ENCODE measurements at regions not wholly inside any gene's neighbourhood (a gene's known extent, or its start where the extent isn't known, plus 50 kb on each side); places are given as distances from the start of the nearest gene placed in this dataset.
A peak's percentile ranks its signal among the peaks of the same experiment; 100 is the strongest.

DNA sequence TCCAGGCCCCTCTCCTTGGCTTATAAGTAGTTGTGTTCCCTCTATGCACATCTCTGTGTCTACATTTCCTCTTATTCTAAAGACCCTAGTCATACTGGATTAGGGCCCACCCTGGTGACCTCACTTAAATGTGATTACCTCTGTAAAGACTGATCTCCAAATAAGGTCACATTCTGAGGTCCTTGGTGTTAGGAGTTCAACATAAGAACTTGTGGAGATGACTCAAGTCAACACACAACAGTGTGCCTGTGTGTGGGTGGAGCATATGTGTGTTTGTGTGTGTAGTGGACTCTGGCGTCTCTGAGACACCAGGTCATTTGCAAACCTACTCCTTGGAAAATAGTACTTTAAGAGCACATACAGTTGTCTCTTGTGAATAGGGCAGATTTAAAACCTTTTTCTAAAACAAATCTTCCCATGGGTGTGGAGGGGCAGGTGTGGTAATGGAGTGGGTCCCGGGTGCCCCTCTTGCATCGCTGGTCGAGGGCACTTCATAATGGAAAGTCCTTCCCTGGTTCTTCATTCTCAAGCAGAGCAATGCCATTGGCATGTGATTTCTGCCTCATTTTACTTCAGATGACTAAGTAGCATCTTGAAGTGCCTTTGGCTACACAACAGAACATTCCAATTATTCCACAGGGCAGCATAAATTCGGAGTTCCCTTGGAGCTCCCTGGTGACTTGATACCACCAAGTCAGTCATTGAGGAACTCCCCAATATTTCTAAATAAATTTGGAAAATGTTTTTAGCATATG is 84.4 kb downstream of the C9orf152 start:
- peak; percentile 45 for FAIRE-seq
- Histone ChIP-seq H2AFZ (ENCODE audit: low read depth, low read length) (no peak overlapping the region), H3K4me2 (ENCODE audit: low read length) (peak overlapping the region; percentile 29), H3K27me3 (ENCODE audit: insufficient read depth, low read length) (no peaks in the 10 kb centered on the region), H3K4me3 (ENCODE audit: insufficient read depth, low read depth, low read length) (no peak overlapping the region), H3K36me3 (ENCODE audit: insufficient read depth, low read length) (no peaks in the 10 kb centered on the region), H3K4me1 (ENCODE audit: insufficient read depth, low read length) (peaks cover 56% of the 10 kb centered on the region), H3K27ac (ENCODE audit: low read depth, low read length) (peak overlapping the region; percentile 89), H3K9ac (ENCODE audit: low read length) (peak overlapping the region; percentile 11), H3K9me3 (ENCODE audit: insufficient read depth, low read depth, low read length) (no peaks in the 10 kb centered on the region), H3K79me2 (ENCODE audit: insufficient read depth, low read length) (peaks cover 96% of the 10 kb centered on the region), H4K20me1 (ENCODE audit: insufficient read depth, low read length) (peaks cover 75% of the 10 kb centered on the region)
- H3K27me3 Mint-ChIP-seq (ENCODE audit: low read depth, unreplicated experiment): no peaks in the 10 kb centered on the region
- H3K36me3 Mint-ChIP-seq (ENCODE audit: low read depth, unreplicated experiment): peaks cover 5% of the 10 kb centered on the region
- H3K9me3 Mint-ChIP-seq (ENCODE audit: unreplicated experiment): no peaks in the 10 kb centered on the region
- peak overlapping the region; percentile 99 for H3K27ac Mint-ChIP-seq (ENCODE audit: unreplicated experiment)
- TF ChIP-seq EZH2 (IDR thresholded peaks at IDR 0.05; ENCODE audit: insufficient read depth, low read length): no peak
- TF ChIP-seq, protein P1, sequence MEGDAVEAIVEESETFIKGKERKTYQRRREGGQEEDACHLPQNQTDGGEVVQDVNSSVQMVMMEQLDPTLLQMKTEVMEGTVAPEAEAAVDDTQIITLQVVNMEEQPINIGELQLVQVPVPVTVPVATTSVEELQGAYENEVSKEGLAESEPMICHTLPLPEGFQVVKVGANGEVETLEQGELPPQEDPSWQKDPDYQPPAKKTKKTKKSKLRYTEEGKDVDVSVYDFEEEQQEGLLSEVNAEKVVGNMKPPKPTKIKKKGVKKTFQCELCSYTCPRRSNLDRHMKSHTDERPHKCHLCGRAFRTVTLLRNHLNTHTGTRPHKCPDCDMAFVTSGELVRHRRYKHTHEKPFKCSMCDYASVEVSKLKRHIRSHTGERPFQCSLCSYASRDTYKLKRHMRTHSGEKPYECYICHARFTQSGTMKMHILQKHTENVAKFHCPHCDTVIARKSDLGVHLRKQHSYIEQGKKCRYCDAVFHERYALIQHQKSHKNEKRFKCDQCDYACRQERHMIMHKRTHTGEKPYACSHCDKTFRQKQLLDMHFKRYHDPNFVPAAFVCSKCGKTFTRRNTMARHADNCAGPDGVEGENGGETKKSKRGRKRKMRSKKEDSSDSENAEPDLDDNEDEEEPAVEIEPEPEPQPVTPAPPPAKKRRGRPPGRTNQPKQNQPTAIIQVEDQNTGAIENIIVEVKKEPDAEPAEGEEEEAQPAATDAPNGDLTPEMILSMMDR (IDR thresholded peaks at IDR 0.05; ENCODE audit: insufficient read depth, low read depth, low read length): no peak
- peak overlapping the region; percentile 28 for H3K4me3 Mint-ChIP-seq (ENCODE audit: unreplicated experiment)
- DNase-seq (ENCODE audit: low read depth): peak; percentile 89
- H3K4me1 Mint-ChIP-seq (ENCODE audit: low read depth, unreplicated experiment): peaks cover 63% of the 10 kb centered on the region

DNA sequence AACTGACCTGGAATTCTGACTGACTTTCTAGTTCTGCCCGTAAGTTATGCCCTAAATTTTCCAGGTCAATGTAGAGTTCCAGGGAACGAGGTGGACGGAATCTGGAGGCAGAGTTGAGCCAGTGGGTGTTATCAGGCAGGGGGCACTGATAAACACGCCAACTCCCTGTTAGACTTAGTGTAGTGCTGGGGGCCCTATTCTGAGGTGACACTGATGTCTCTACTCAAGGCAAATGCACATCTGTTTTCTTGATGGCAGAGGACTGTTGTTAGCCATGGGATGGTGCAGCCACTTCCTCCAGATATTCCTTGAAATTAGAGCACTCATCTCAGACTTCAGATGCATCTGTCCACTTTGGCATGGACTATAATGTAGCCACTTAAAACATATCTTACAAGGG is 83.5 kb downstream of the C9orf152 start:
- Histone ChIP-seq H3K4me2 (ENCODE audit: low read length) (peak overlapping the region; percentile 69), H3K79me2 (ENCODE audit: insufficient read depth, low read length) (peaks cover 96% of the 10 kb centered on the region), H3K4me1 (ENCODE audit: insufficient read depth, low read length) (peaks cover 65% of the 10 kb centered on the region), H2AFZ (ENCODE audit: low read depth, low read length) (no peak overlapping the region), H3K36me3 (ENCODE audit: insufficient read depth, low read length) (no peaks in the 10 kb centered on the region), H3K4me3 (ENCODE audit: insufficient read depth, low read depth, low read length) (no peak overlapping the region), H3K27ac (ENCODE audit: low read depth, low read length) (peak overlapping the region; percentile 89), H3K27me3 (ENCODE audit: insufficient read depth, low read length) (no peaks in the 10 kb centered on the region), H3K9me3 (ENCODE audit: insufficient read depth, low read depth, low read length) (no peaks in the 10 kb centered on the region), H3K9ac (ENCODE audit: low read length) (peak overlapping the region; percentile 81), H4K20me1 (ENCODE audit: insufficient read depth, low read length) (peaks cover 84% of the 10 kb centered on the region)
- Mint-ChIP-seq H3K4me1 (ENCODE audit: low read depth, unreplicated experiment) (peaks cover 71% of the 10 kb centered on the region), H3K27me3 (ENCODE audit: low read depth, unreplicated experiment) (no peaks in the 10 kb centered on the region), H3K9me3 (ENCODE audit: unreplicated experiment) (no peaks in the 10 kb centered on the region), H3K4me3 (ENCODE audit: unreplicated experiment) (peak overlapping the region; percentile 52), H3K27ac (ENCODE audit: unreplicated experiment) (peak overlapping the region; percentile 99), H3K36me3 (ENCODE audit: low read depth, unreplicated experiment) (peaks cover 5% of the 10 kb centered on the region)
- no peak for TF ChIP-seq EZH2 (IDR thresholded peaks at IDR 0.05; ENCODE audit: insufficient read depth, low read length)
- TF ChIP-seq, protein P1 (IDR thresholded peaks at IDR 0.05; ENCODE audit: insufficient read depth, low read depth, low read length): no peak
- FAIRE-seq: no peak
- no peak for DNase-seq (ENCODE audit: low read depth)

DNA sequence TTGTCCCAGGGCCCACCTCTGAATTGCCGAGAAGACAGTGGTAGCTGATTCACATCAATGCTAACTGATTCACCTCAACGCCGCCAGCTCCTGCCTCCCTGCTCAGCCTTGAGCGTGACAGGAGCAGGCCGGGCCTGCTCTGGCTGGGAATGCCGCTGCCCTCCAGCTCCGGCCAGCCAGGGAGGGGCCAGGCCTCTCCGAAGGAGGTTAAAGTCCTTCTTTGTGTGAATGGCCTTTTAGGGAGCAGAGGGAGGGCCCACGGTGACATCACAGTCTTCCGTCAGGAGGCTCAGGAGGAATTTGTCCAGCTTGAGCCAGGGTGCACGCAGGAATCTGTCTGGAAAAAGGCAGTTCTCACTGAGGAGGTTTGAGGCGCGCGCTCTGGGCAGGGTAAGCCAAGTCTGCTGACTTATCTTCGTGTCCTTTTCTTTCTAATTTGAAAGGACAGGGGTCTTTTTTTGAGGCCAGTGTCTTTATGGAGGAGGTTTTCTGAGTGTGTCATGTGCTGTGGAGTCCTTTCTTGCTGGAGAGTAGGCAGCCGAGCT is 82.7 kb downstream of the C9orf152 start:
- H3K4me3 Mint-ChIP-seq (ENCODE audit: unreplicated experiment): peak overlapping the region; percentile 91
- no peaks in the 10 kb centered on the region for H3K27me3 Mint-ChIP-seq (ENCODE audit: low read depth, unreplicated experiment)
- H3K27me3 ChIP-seq (ENCODE audit: insufficient read depth, low read length): no peaks in the 10 kb centered on the region
- TF ChIP-seq, protein P1 (IDR thresholded peaks at IDR 0.05; ENCODE audit: insufficient read depth, low read depth, low read length): no peak
- no peak for TF ChIP-seq EZH2 (IDR thresholded peaks at IDR 0.05; ENCODE audit: insufficient read depth, low read length)
- H3K9me3 Mint-ChIP-seq (ENCODE audit: unreplicated experiment): no peaks in the 10 kb centered on the region
- H3K27ac Mint-ChIP-seq (ENCODE audit: unreplicated experiment): peak overlapping the region; percentile 99
- H3K9me3 ChIP-seq (ENCODE audit: insufficient read depth, low read depth, low read length): no peaks in the 10 kb centered on the region
- H3K79me2 ChIP-seq (ENCODE audit: insufficient read depth, low read length): peaks cover 96% of the 10 kb centered on the region
- DNase-seq (ENCODE audit: low read depth) (peak; percentile 99), FAIRE-seq (no peak)
- peak overlapping the region; percentile 81 for H3K9ac ChIP-seq (ENCODE audit: low read length)
- no peak overlapping the region for H2AFZ ChIP-seq (ENCODE audit: low read depth, low read length)
- peak overlapping the region; percentile 89 for H3K27ac ChIP-seq (ENCODE audit: low read depth, low read length)
- H3K4me1 Mint-ChIP-seq (ENCODE audit: low read depth, unreplicated experiment): peaks cover 80% of the 10 kb centered on the region
- peak overlapping the region; percentile 69 for H3K4me2 ChIP-seq (ENCODE audit: low read length)
- H4K20me1 ChIP-seq (ENCODE audit: insufficient read depth, low read length): peaks cover 87% of the 10 kb centered on the region
- peak overlapping the region; percentile 3 for H3K4me3 ChIP-seq (ENCODE audit: insufficient read depth, low read depth, low read length)
- H3K4me1 ChIP-seq (ENCODE audit: insufficient read depth, low read length): peaks cover 68% of the 10 kb centered on the region
- no peaks in the 10 kb centered on the region for H3K36me3 ChIP-seq (ENCODE audit: insufficient read depth, low read length)
- H3K36me3 Mint-ChIP-seq (ENCODE audit: low read depth, unreplicated experiment): peaks cover 2% of the 10 kb centered on the region
